Mesodermal cell (in vitro differentiated cells): ENCODE measurements at regions not wholly inside any gene's neighbourhood (a gene's known extent, or its start where the extent isn't known, plus 50 kb on each side); places are given as distances from the start of the nearest gene placed in this dataset.
A peak's percentile ranks its signal among the peaks of the same experiment; 100 is the strongest.

Experiments
- H3K27ac ChIP-seq: 2 replicates; pipeline ENCODE4 v1.7.0; 2013; ENCODE audit warnings: mild to moderate bottlenecking, low read depth, low read length, moderate library complexity; ENCODE audit not compliant: severe bottlenecking
- H3K36me3 ChIP-seq: 2 replicates; pipeline ENCODE4 v1.7.1; 2013; ENCODE audit warnings: mild to moderate bottlenecking, low read length, moderate library complexity; ENCODE audit not compliant: control insufficient read depth, insufficient read depth
- H3K4me1 ChIP-seq: one replicate; pipeline ENCODE4 v1.7.1; 2013; ENCODE audit warnings: mild to moderate bottlenecking, low read length; ENCODE audit not compliant: insufficient read depth, control insufficient read depth, poor library complexity, severe bottlenecking
- H3K4me3 ChIP-seq: 2 replicates; pipeline ENCODE4 v1.7.0; 2013; ENCODE audit warnings: low read length, control low read depth, mild to moderate bottlenecking; ENCODE audit not compliant: insufficient read depth, poor library complexity, severe bottlenecking; ENCODE audit errors: extremely low read depth
- H3K9me3 ChIP-seq: 2 replicates; pipeline ENCODE4 v1.7.1; 2013; ENCODE audit warnings: mild to moderate bottlenecking, low read length, moderate library complexity; ENCODE audit not compliant: control insufficient read depth
- WGBS, 2 experiments: methylation state at CpG; one replicate each; pipeline ENCODE4 v1.1.5; 2013; ENCODE audit warnings: missing lambda C conversion rate in 2 of 2; ENCODE audit not compliant: insufficient coverage in 2 of 2; 5-methylcytosine and 5-hydroxymethylcytosine counted together

DNA sequence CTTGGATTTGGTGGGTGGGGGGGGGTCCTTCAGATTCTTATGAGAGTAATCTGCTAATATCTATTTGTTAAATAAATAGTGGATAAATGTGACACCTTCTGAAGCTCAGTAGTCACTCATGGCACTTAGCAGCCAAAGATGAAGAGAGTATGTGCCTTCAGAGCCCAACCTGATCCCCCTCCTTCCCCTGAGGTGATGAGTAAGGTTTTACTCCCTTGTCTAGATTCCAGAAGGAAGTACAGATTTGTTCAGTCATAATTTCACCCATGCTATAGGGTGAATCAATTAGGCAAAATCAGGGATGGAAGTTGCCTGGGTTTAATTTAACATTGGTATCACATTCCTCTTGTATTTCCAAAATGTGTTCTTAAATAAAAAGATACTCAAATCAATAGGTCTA lies 340.3 kb upstream of the ATP2B1 start:
- no peak overlapping the region for H3K4me3 ChIP-seq
- no peaks in the 10 kb centered on the region for H3K36me3 ChIP-seq
- H3K4me1 ChIP-seq = peaks cover 9% of the 10 kb centered on the region
- H3K27ac ChIP-seq = no peak overlapping the region
- H3K9me3 ChIP-seq = no peaks in the 10 kb centered on the region

DNA sequence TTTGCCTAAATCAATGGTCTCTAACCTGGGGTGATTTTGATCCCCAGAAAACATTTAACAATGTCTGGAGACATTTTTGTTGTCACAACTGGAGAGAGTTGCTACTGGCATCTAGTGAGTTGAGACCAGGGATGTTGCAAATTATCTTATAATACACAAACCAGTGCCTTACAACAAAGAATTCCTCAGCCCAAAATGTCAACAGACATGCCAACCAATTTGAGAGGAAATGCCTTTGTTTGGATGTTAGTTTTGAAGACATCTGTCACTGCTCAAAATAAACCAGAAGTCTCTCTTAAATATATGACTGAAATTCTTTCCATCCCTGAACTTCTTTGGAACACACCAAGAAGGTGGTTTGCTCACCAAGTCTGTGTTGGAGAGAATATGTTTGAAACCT lies 336.9 kb upstream of the ATP2B1 start:
- Histone ChIP-seq H3K4me1 (peaks cover 18% of the 10 kb centered on the region), H3K36me3 (no peaks in the 10 kb centered on the region), H3K9me3 (no peaks in the 10 kb centered on the region), H3K27ac (peak overlapping the region; percentile 70), H3K4me3 (no peak overlapping the region)

DNA sequence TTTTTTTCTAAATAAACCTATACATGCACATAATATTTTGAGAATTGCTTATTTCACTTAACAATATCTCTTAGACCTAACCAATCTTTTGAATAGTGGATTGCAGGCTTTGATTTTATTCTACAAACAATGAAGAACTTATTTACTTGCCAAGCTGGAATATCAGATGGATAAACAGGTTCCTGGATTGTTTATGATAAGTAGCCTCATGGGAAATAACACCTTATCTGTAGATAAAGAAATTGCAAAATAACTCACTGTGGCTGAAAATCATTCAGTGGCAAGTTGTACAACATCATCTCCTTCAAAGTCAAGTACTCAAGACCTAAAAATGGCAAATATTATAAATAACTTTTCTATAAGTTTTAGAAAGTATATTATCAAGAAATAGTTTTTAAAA lies 335.4 kb upstream of the ATP2B1 start:
- H3K36me3 ChIP-seq = no peaks in the 10 kb centered on the region
- no peak overlapping the region for H3K27ac ChIP-seq
- no peak overlapping the region for H3K4me3 ChIP-seq
- H3K4me1 ChIP-seq = peaks cover 18% of the 10 kb centered on the region
- no peaks in the 10 kb centered on the region for H3K9me3 ChIP-seq

DNA sequence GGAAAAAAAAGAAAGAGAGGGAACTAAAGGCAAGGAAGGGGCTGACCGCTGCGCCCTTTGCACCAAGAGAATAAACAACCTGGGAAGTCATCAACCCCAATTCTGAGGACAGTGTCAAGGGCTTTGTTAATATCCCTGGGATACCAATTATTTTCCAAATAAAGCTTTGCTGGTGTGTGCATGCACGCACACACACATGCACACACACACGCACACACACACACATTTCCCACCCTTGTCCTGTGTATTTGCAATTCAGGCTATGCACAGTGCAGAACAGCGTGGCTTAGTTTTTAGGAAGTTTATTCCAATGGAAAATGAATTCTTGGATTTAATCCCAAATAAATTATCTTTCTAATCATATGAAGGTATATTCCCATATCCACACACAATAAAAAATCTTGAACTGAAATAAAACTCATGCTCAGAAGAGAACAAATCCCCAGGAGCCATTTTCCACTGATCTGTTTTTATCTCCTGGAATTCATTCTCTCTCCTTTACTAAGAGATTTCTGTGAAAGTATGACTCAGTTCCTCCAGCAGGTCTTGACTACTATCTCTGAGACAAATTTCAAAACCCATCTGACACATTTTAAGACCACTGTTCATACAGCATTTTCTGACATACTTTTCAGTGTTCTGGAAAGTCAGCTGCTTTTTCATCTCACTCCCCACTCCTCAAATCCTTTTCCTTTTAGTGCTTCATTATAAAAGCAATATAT lies 334.4 kb upstream of the ATP2B1 start:
- WGBS, 2 experiments = 89 to 100% methylated on average over 2 to 3 of the region's 5 CpGs
- Histone ChIP-seq H3K27ac (peak overlapping the region; percentile 63), H3K4me1 (peaks cover 18% of the 10 kb centered on the region), H3K4me3 (no peak overlapping the region), H3K9me3 (no peaks in the 10 kb centered on the region), H3K36me3 (no peaks in the 10 kb centered on the region)

DNA sequence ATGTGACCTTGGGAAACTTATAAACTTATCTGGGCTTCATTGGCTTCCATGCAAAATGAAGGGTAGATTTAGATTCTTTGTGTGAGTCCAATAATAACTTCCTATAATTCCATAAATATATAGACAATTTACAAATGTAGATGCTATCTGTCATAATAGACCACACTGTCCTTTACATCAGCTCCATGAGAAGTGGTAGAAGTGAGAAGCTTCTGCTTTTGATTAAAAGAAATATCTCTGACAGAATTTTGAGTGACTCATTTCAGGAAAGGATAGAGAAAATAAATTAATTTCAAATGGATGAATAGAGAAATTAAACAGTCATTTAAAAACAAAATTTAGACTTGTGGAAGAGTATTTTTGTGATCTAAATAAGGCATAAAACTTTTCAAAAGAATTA lies 329.7 kb upstream of the ATP2B1 start:
- Histone ChIP-seq H3K27ac (no peak overlapping the region), H3K36me3 (no peaks in the 10 kb centered on the region), H3K9me3 (no peaks in the 10 kb centered on the region)

DNA sequence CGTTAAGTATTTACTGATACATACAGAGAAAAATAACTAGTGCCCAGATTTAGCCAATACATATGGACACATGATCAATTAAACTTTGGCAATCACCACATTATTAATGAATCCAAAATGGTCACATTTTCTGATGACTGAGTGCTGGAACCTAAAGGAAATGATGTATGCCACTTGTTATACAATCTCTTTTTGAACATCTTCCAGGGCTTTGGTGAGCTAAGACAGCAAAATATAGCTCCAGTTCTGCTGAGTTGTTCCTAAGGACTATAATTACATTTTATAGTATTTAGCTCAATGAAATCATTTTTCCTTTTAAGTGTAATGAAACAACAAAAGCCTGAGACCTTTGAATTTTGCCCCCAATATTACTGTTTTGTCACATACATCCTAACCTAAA lies 329.1 kb upstream of the ATP2B1 start:
- 80% methylated on average over 1 of the region's 1 CpG; no CpG with 5 or more reads in 1 of the 2 experiments for WGBS, 2 experiments
- Histone ChIP-seq H3K4me3 (no peak overlapping the region), H3K36me3 (no peaks in the 10 kb centered on the region), H3K4me1 (peaks cover 2% of the 10 kb centered on the region), H3K27ac (no peak overlapping the region), H3K9me3 (no peaks in the 10 kb centered on the region)

More for the DNA sequence above, 329.7 kb upstream of the ATP2B1 start:
- no peak overlapping the region for H3K4me3 ChIP-seq
- peaks cover 7% of the 10 kb centered on the region for H3K4me1 ChIP-seq

DNA sequence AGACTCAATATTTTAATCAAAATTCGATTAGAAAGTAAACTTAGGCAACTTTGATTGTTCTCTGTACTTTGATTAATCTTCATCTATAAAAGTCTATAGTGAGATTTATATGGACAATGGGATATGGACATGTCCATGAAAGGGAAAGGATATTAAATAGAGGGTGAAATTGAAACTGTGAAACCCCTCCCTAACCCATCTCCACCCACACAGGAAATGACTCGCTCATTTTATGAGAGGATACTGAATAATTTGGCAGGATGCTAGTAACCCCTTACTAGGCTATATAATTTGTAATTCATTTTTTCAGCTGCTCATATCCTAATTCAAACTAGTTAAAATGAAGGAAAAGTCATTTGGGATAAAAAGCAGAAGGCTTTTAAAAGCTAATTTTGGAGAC lies 328.0 kb upstream of the ATP2B1 start:
- WGBS, 2 experiments = no CpG with 5 or more reads among the region's 2 CpGs
- H3K4me3 ChIP-seq = no peak overlapping the region
- no peaks in the 10 kb centered on the region for H3K36me3 ChIP-seq
- no peaks in the 10 kb centered on the region for H3K4me1 ChIP-seq
- no peak overlapping the region for H3K27ac ChIP-seq
- H3K9me3 ChIP-seq = no peaks in the 10 kb centered on the region

DNA sequence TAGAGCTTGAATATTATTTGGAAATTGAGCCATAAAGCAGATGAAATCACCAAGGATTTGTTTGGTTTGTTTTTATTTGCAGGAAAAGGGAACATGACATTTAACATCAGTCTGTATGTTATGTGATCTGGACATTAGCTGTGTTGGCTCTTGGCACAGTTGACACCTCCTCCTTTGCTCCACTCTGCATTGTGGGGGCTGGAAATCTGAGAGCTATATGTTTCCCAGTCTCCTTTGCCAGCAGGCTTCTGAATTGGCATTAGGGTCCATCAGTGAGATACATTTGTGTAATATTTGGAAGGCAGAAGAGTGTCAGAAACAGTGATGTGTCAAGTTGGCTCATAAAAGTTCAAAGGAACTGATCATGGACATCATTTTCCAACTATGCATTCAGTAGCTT lies 322.1 kb upstream of the ATP2B1 start:
- H3K9me3 ChIP-seq = no peaks in the 10 kb centered on the region
- H3K27ac ChIP-seq = no peak overlapping the region
- H3K4me3 ChIP-seq = no peak overlapping the region
- H3K4me1 ChIP-seq = peaks cover 25% of the 10 kb centered on the region
- H3K36me3 ChIP-seq = no peaks in the 10 kb centered on the region

DNA sequence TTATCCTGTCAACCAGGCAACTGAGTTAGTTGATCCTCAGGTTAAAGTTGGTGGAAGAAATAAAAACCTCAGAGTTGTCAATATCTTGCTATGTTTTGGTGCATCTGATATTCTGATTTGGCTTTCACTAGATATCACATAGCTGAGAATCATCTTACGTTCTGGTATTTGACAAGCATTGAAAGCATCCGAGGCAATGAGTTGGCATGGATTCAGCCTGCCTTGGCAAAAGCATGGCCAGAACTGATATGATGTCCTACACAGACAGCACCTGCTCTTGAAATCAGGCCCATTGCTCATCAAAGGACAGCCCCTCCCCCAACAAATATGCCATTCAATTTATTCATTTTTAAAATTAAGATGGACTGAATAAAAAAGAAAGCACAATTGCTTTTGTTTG lies 320.7 kb upstream of the ATP2B1 start:
- no peaks in the 10 kb centered on the region for H3K36me3 ChIP-seq
- H3K27ac ChIP-seq = no peak overlapping the region
- no peak overlapping the region for H3K4me3 ChIP-seq
- no peaks in the 10 kb centered on the region for H3K9me3 ChIP-seq
- 93 to 94% methylated on average over 2 of the region's 2 CpGs for WGBS, 2 experiments
- H3K4me1 ChIP-seq = peaks cover 29% of the 10 kb centered on the region

DNA sequence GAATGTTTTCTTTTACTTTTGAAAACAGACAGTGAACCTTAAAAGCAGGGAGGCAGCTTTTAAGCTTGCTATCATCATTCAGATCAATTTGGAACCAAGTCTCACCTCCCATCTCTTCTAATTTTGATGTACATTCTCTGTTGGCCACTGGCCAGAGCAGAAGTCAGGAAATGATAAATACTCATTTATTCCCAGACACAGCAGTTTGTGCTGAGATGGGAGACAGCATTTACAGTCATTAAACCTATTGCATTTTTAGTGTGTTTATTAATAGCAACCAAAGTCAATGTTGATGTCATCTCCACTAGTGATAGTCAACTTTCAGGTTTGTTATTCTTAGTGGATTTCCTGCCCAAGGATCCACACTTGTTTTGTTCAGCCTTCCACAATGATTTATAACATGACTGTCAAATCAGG lies 320.0 kb upstream of the ATP2B1 start:
- no peak overlapping the region for H3K4me3 ChIP-seq
- no peaks in the 10 kb centered on the region for H3K36me3 ChIP-seq
- H3K4me1 ChIP-seq = peaks cover 36% of the 10 kb centered on the region
- H3K9me3 ChIP-seq = no peaks in the 10 kb centered on the region
- no peak overlapping the region for H3K27ac ChIP-seq

DNA sequence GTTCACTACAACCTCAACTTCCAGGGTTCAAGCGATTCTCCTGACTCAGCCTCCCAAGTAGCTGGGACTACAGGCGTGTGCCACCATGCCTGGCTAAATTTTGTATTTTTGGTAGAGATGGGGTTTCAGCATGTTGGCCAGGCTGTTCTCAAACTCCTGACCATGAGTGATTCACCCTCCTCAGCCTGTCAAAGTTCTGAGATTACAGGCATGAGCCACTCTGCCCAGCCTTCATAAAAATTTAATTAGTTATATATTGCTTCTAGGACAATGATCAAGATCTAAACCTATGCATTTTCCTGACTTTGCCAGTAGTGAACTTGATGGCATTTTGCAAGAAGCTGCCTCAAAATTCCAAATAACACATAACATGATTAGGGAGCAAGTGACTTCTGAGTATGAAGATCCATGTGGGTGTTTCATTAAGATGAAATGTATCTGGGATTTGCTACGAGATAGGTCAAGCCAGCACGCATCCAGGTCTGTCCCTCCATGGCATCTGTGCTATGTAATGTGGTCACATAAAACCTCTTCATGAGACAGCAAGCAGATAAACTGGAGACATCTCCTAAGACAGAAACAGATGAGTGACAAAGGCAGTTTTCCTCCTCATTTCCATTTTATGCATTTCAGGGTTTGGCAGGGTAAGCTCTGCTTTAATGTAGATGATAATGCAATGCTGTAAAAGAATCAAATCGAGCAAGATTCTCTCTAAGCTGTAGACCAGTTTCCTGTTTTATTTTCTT lies 319.4 kb upstream of the ATP2B1 start:
- H3K9me3 ChIP-seq = no peaks in the 10 kb centered on the region
- no peak overlapping the region for H3K4me3 ChIP-seq
- peaks cover 42% of the 10 kb centered on the region for H3K4me1 ChIP-seq
- WGBS, 2 experiments = 83% methylated on average over 1 of the region's 5 CpGs; no CpG with 5 or more reads in 1 of the 2 experiments
- H3K27ac ChIP-seq = no peak overlapping the region
- no peaks in the 10 kb centered on the region for H3K36me3 ChIP-seq
